Naive thymus-derived CD4-positive, alpha-beta T cell (primary cell): ENCODE measurements at regions not wholly inside any gene's neighbourhood (a gene's known extent, or its start where the extent isn't known, plus 50 kb on each side); places are given as distances from the start of the nearest gene placed in this dataset.

Source experiments
- ATAC-seq: fragments of 150-1000 bp; cut with Tn5 transposase; 2 replicates; pipeline ENCODE4 v1.10.0; 2021; ENCODE audit warnings: mild to moderate bottlenecking, moderate library complexity
- CTCF ChIA-PET: fragments of 350-600 bp; sonication (Branson Sonifier 250); formaldehyde crosslinking; loops from one replicate; lab custom pipeline; 2021; ENCODE audit warnings: antibody characterized with exemption; lab: Charles Lee
- POLR2A ChIA-PET: fragments of 350-600 bp; sonication (Branson Sonifier 250); formaldehyde crosslinking; loops from one replicate; lab custom pipeline; 2021; ENCODE audit warnings: antibody characterized with exemption, inconsistent platforms; lab: Charles Lee
- DNase-seq, 9 donors: peaks; one replicate each; pipeline versions ENCODE4 v3.0.0 to v3.0.0-alpha.2; 2020 to 2022; ENCODE audit warnings: mixed read lengths in 1 of 9
- H3K27ac ChIP-seq: one replicate; pipeline ENCODE4 v1.7.0; 2013; ENCODE audit warnings: mild to moderate bottlenecking, low read depth, low read length, moderate library complexity
- H3K27me3 ChIP-seq, 2 donors: one replicate each; pipeline ENCODE4 v1.7.0; 2013; ENCODE audit warnings: low read length in 2 of 2, mild to moderate bottlenecking in 2 of 2, moderate library complexity in 2 of 2; ENCODE audit not compliant: control insufficient read depth in 2 of 2, insufficient read depth in 2 of 2
- H3K36me3 ChIP-seq, 3 experiments: 1 replicate in 2 of 3; 2 replicates in 1 of 3; pipeline ENCODE4 v1.7.0; 2013; ENCODE audit warnings: low read length in 3 of 3, mild to moderate bottlenecking in 3 of 3, moderate library complexity in 1 of 3; ENCODE audit not compliant: insufficient read depth in 3 of 3, control insufficient read depth in 2 of 3
- H3K4me1 ChIP-seq, 2 donors: one replicate each; pipeline ENCODE4 v1.7.0; 2013; ENCODE audit warnings: low read length in 2 of 2, mild to moderate bottlenecking in 2 of 2, moderate library complexity in 1 of 2; ENCODE audit not compliant: control insufficient read depth in 2 of 2, insufficient read depth in 2 of 2
- H3K4me3 ChIP-seq: 2 replicates; pipeline ENCODE4 v1.7.0; 2013; ENCODE audit warnings: mild to moderate bottlenecking, low read length
- H3K9me3 ChIP-seq, 3 experiments: 1 replicate in 2 of 3; 2 replicates in 1 of 3; pipeline ENCODE4 v1.7.0; 2013; ENCODE audit warnings: low read length in 3 of 3; ENCODE audit not compliant: control insufficient read depth in 2 of 3
- H3K27ac Mint-ChIP-seq, 9 donors: one replicate each; pipeline ENCODE4 v1.8.0; 2020 to 2022; ENCODE audit warnings: mixed read lengths in 9 of 9, mild to moderate bottlenecking in 8 of 9, moderate library complexity in 5 of 9, inconsistent platforms in 2 of 9
- H3K27me3 Mint-ChIP-seq, 5 donors: one replicate each; pipeline ENCODE4 v1.8.0; 2021 to 2022; ENCODE audit warnings: mixed read lengths in 5 of 5, mild to moderate bottlenecking in 1 of 5
- H3K36me3 Mint-ChIP-seq, 5 donors: one replicate each; pipeline ENCODE4 v1.8.0; 2020 to 2022; ENCODE audit warnings: mixed read lengths in 5 of 5, mild to moderate bottlenecking in 3 of 5, inconsistent platforms in 1 of 5
- H3K4me1 Mint-ChIP-seq, 7 donors: one replicate each; pipeline ENCODE4 v1.8.0; 2020 to 2022; ENCODE audit warnings: mixed read lengths in 7 of 7, mild to moderate bottlenecking in 3 of 7, inconsistent platforms in 1 of 7
- H3K4me3 Mint-ChIP-seq, 10 donors: one replicate each; pipeline ENCODE4 v1.8.0; 2020 to 2022; ENCODE audit warnings: mild to moderate bottlenecking in 10 of 10, mixed read lengths in 10 of 10, moderate library complexity in 6 of 10, inconsistent platforms in 2 of 10
- H3K9me3 Mint-ChIP-seq, 11 donors: one replicate each; pipeline ENCODE4 v1.8.0; 2020 to 2022; ENCODE audit warnings: mixed read lengths in 11 of 11, mild to moderate bottlenecking in 4 of 11, inconsistent platforms in 1 of 11, moderate library complexity in 1 of 11
- intact Hi-C, 2 donors: fragments of 100-400 bp; cut with micrococcal nuclease; formaldehyde crosslinking; loops; one replicate each; pipeline ENCODE4 v1.15.1; 2023

DNA sequence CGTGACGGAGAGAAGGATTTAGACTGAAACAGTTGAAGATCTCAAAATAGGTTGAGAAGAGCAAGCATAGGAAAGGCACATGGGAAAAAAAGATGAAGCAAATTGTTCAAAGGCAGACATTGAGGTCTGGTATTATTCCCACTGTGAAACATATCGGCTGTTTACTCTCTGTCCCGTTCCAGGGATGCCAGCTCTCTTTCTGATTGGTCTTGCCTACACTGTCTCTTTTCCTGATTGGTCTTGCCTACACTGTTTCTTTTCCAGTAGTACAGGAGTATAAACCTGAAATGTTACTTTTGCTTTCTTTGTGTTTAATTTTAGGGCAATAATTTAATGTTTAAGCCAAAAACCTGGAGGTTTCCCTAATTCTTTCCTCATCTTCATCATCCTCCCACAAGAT, 226.5 kb upstream of the MCHR2 start:
- Histone ChIP-seq H3K36me3 (no peaks in the 10 kb centered on the region), H3K4me1 (no peaks in the 10 kb centered on the region), H3K27me3 (no peaks in the 10 kb centered on the region), H3K9me3 (no peaks in the 10 kb centered on the region), H3K4me3 (no peak overlapping the region), H3K27ac (no peak overlapping the region)
- Mint-ChIP-seq H3K36me3 (no peaks in the 10 kb centered on the region), H3K27ac (no peak overlapping the region), H3K9me3 (peaks cover 0 to 10% (median 2%) of the 10 kb centered on the region in 11 donors), H3K4me1 (no peaks in the 10 kb centered on the region), H3K4me3 (no peak overlapping the region), H3K27me3 (peaks cover 0 to 2% (median 0%) of the 10 kb centered on the region in 5 donors)
- intact Hi-C loops, result no loop called here
- ATAC-seq (no peak), DNase-seq (no peak)
- ChIA-PET CTCF (no interaction called here), POLR2A (no interaction called here)

GRCh38 chr6:100217225-100218012, 223.4 kb upstream of the MCHR2 start:
- H3K9me3 ChIP-seq, result no peaks in the 10 kb centered on the region
- ATAC-seq (no peak), DNase-seq (no peak)
- Mint-ChIP-seq H3K27ac (no peak overlapping the region), H3K9me3 (peaks cover 0 to 7% (median 2%) of the 10 kb centered on the region in 11 donors), H3K36me3 (no peaks in the 10 kb centered on the region), H3K4me3 (no peak overlapping the region), H3K27me3 (peaks cover 0 to 6% (median 2%) of the 10 kb centered on the region in 5 donors), H3K4me1 (no peaks in the 10 kb centered on the region)
- H3K4me3 ChIP-seq, result no peak overlapping the region
- POLR2A ChIA-PET, result no interaction called here
- intact Hi-C loops, result no loop called here
- H3K27me3 ChIP-seq, result no peaks in the 10 kb centered on the region
- no peaks in the 10 kb centered on the region for H3K36me3 ChIP-seq
- no peaks in the 10 kb centered on the region for H3K4me1 ChIP-seq
- H3K27ac ChIP-seq, result no peak overlapping the region
- CTCF ChIA-PET, result no interaction called here

- Mint-ChIP-seq H3K27me3 (peaks cover 0 to 6% (median 2%) of the 10 kb centered on the region in 5 donors), H3K27ac (no peak overlapping the region), H3K4me1 (no peaks in the 10 kb centered on the region), H3K9me3 (peaks cover 0 to 6% (median 0%) of the 10 kb centered on the region in 11 donors), H3K36me3 (no peaks in the 10 kb centered on the region), H3K4me3 (no peak overlapping the region)
- H3K27me3 ChIP-seq, result no peaks in the 10 kb centered on the region
- no peaks in the 10 kb centered on the region for H3K36me3 ChIP-seq
- intact Hi-C loops, result no loop called here
- no peak overlapping the region for H3K4me3 ChIP-seq
- H3K4me1 ChIP-seq, result no peaks in the 10 kb centered on the region
- ATAC-seq, result no peak
- ChIA-PET POLR2A (no interaction called here), CTCF (no interaction called here)
- H3K27ac ChIP-seq, result no peak overlapping the region
- no peaks in the 10 kb centered on the region for H3K9me3 ChIP-seq
- no peak for DNase-seq
Observed at GRCh38 chr6:100216760-100217159, 222.7 kb upstream of the MCHR2 start.

GRCh38 chr6:100212131-100212530, 218.1 kb upstream of the MCHR2 start:
- CTCF ChIA-PET, result interaction anchor here (0.6 kb wide), 1 partner anchor 92 kb away, joined by 3 read pairs; no protein-coding TSS in a partner anchor
- H3K4me1 ChIP-seq, result no peaks in the 10 kb centered on the region
- H3K27ac Mint-ChIP-seq, result no peak overlapping the region
- no peak overlapping the region for H3K4me3 Mint-ChIP-seq
- no peaks in the 10 kb centered on the region for H3K36me3 Mint-ChIP-seq
- no peaks in the 10 kb centered on the region for H3K4me1 Mint-ChIP-seq
- peaks cover 0 to 15% (median 7%) of the 10 kb centered on the region in 5 donors for H3K27me3 Mint-ChIP-seq
- H3K9me3 ChIP-seq, result no peaks in the 10 kb centered on the region
- POLR2A ChIA-PET, result no interaction called here
- intact Hi-C loops, result no loop called here
- peaks cover 0 to 11% (median 0%) of the 10 kb centered on the region in 11 donors for H3K9me3 Mint-ChIP-seq
- no peak overlapping the region for H3K27ac ChIP-seq
- no peak overlapping the region for H3K4me3 ChIP-seq
- ATAC-seq (no peak), DNase-seq (no peak)
- H3K27me3 ChIP-seq, result no peaks in the 10 kb centered on the region
- H3K36me3 ChIP-seq, result no peaks in the 10 kb centered on the region

- no peak overlapping the region for H3K27ac Mint-ChIP-seq
- ATAC-seq (no peak), DNase-seq (no peak)
- Histone ChIP-seq H3K4me3 (no peak overlapping the region), H3K9me3 (no peaks in the 10 kb centered on the region), H3K27ac (no peak overlapping the region), H3K36me3 (no peaks in the 10 kb centered on the region), H3K4me1 (no peaks in the 10 kb centered on the region), H3K27me3 (no peaks in the 10 kb centered on the region)
- H3K4me3 Mint-ChIP-seq, result no peak overlapping the region
- H3K27me3 Mint-ChIP-seq, result peaks cover 0 to 23% (median 7%) of the 10 kb centered on the region in 5 donors
- H3K9me3 Mint-ChIP-seq, result peaks cover 0 to 16% (median 0%) of the 10 kb centered on the region in 11 donors
- intact Hi-C loops, result no loop called here
- ChIA-PET POLR2A (no interaction called here), CTCF (no interaction called here)
- no peaks in the 10 kb centered on the region for H3K36me3 Mint-ChIP-seq
- H3K4me1 Mint-ChIP-seq, result no peaks in the 10 kb centered on the region
Observed at GRCh38 chr6:100210137-100211117, 216.4 kb upstream of the MCHR2 start.

DNA sequence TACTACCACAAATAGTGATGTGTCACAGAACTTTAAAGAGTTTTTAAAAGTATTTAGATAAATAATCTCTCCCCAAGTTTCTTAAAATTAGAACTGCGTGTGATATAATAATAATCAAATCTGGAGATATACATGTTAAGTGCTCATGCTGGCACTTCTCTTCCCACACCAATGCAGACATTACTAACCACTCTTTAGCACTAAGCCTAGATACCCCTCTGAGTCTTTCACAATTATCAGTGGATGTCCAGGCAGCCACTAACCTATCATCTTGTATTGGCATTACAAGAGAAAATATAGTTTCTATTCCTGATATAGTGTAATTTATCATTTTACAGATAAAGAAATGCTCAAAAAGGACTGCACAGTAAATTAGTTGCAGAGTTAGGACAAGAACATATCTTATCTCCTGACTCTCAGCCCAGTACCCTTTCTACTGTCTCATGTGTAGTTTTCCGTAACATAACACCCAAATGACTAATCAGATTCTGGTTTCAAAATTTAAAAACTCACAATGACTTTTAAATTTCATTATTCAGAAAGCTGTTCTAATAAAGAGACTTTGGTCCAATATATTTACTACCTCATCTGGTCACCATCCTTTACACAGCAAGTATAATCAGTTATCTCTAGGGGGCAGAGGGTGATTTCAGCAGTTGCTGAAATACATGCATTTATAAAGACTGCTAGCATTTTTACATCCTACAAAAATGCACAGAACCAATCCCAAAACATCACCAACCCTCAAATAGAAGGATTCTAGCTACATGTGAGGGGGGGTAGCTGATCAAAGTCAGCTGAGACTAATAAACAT, 215.5 kb upstream of the MCHR2 start:
- Histone ChIP-seq H3K36me3 (no peaks in the 10 kb centered on the region), H3K4me1 (no peaks in the 10 kb centered on the region), H3K4me3 (no peak overlapping the region), H3K27ac (no peak overlapping the region), H3K9me3 (no peaks in the 10 kb centered on the region), H3K27me3 (no peaks in the 10 kb centered on the region)
- no peak overlapping the region for H3K4me3 Mint-ChIP-seq
- ChIA-PET POLR2A (no interaction called here), CTCF (no interaction called here)
- no peaks in the 10 kb centered on the region for H3K4me1 Mint-ChIP-seq
- H3K9me3 Mint-ChIP-seq, result peaks cover 0 to 25% (median under 1%) of the 10 kb centered on the region in 11 donors
- intact Hi-C loops, result no loop called here
- H3K36me3 Mint-ChIP-seq, result no peaks in the 10 kb centered on the region
- ATAC-seq, result no peak
- no peak for DNase-seq
- H3K27ac Mint-ChIP-seq, result no peak overlapping the region
- peaks cover 0 to 27% (median 7%) of the 10 kb centered on the region in 5 donors for H3K27me3 Mint-ChIP-seq
